ENCODE measurements at regions not wholly inside any gene's neighbourhood (a gene's known extent, or its start where the extent isn't known, plus 50 kb on each side); places are given as distances from the start of the nearest gene placed in this dataset.

DNA sequence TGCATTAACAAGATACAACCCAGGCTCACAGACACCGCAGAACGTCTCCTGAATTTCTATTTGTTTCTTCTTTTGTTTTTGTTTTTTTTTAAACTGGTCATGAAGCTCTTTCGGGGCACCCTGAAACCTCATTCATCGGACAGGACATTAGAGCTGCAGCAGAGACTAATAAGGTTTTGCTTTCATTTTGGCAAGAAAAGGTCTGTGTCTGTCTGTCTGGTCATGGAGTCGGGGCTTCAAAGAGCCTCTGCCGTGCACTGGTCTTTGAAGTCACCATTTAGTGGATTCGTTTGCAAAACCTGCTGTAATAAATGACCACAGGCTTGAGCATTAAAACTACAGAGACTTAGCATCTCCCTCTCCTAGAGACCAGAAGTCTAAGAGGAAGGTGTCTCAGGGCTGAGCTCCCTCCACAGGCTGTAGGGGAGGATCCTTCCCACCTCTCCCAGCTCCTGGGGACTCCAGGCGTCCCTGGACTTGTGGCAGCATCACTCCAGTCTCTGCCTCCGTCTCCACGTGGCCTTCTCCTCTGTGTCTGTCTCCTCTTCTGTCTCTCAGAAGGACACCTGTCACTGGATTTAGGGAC lies 247.5 kb downstream of the CRLF2 start:
- WGBS, 2 experiments (ENCODE audit: extremely low coverage in 1 of 2, insufficient coverage in 1 of 2, insufficient read length in 1 of 2, insufficient replicate concordance in 2 of 2, low coverage in 1 of 2, low lambda C conversion rate in 2 of 2, missing lambda C conversion rate in 1 of 2) = 79% methylated on average over 10 of the region's 10 CpGs; no CpG with 5 or more reads in 1 of the 2 experiments
- H3K27me3 ChIP-seq (replicated peaks in 1 of 4; ENCODE audit: control insufficient read depth in 3 of 4, extremely low read depth in 1 of 4, insufficient read depth in 3 of 4, low read length in 3 of 4) = no peaks in the 10 kb centered on the region

More for the DNA sequence above, 247.5 kb downstream of the CRLF2 start:
- Histone ChIP-seq H3K4ac (replicated peaks; ENCODE audit: insufficient read length, low read depth, low read length) (no peak overlapping the region), H2AFZ (ENCODE audit: low read length) (no peak overlapping the region), H3K9me3 (ENCODE audit: insufficient read depth in 2 of 2, low read depth in 1 of 2, low read length in 1 of 2) (no peaks in the 10 kb centered on the region), H2BK12ac (ENCODE audit: low read depth, low read length) (no peak overlapping the region), H4K8ac (ENCODE audit: extremely low read depth, insufficient read depth, low read length) (no peak overlapping the region), H3K4me3 (ENCODE audit: extremely low read depth in 1 of 4, insufficient read depth in 2 of 4, low read depth in 3 of 4, low read length in 4 of 4) (no peak overlapping the region), H3K79me2 (ENCODE audit: control insufficient read depth in 1 of 2, insufficient read depth in 2 of 2, low read length in 2 of 2) (no peaks in the 10 kb centered on the region), H3K36me3 (ENCODE audit: control insufficient read depth in 2 of 4, insufficient read depth in 4 of 4, low read length in 3 of 4) (no peaks in the 10 kb centered on the region), H3K56ac (replicated peaks; ENCODE audit: insufficient read length, low read depth, low read length) (no peak overlapping the region), H3K23me2 (ENCODE audit: low read depth, low read length) (no peaks in the 10 kb centered on the region), H3K4me2 (ENCODE audit: insufficient read depth in 1 of 2, low read depth in 2 of 2, low read length in 2 of 2) (no peak overlapping the region), H3K14ac (ENCODE audit: insufficient read length) (no peak overlapping the region), H3K9ac (replicated peaks in 1 of 4; ENCODE audit: extremely low read depth in 1 of 4, low read depth in 3 of 4, low read length in 3 of 4) (no peak overlapping the region), H4K20me1 (replicated peaks in 1 of 2; ENCODE audit: control insufficient read depth in 1 of 2, insufficient read depth in 2 of 2, low read length in 2 of 2) (no peaks in the 10 kb centered on the region), H2BK20ac (ENCODE audit: low read length) (no peak overlapping the region), H2BK5ac (ENCODE audit: low read depth, low read length) (no peak overlapping the region), H3K23ac (ENCODE audit: insufficient read length) (no peak overlapping the region), H2BK15ac (ENCODE audit: low read length) (no peak overlapping the region), H3K18ac (ENCODE audit: extremely low read depth, low read length) (no peak overlapping the region), H4K5ac (ENCODE audit: insufficient read length, low read depth, low read length) (no peak overlapping the region), H3K79me1 (ENCODE audit: low read depth, low read length) (no peaks in the 10 kb centered on the region), H2AK5ac (ENCODE audit: low read depth, low read length) (no peak overlapping the region), H3K4me1 (replicated peaks in 1 of 4; ENCODE audit: control insufficient read depth in 3 of 4, insufficient read depth in 4 of 4, low read length in 3 of 4) (peaks cover 0 to 3% (median under 1%) of the 10 kb centered on the region in 4 experiments; a peak in 4 of 7 replicates), H3K27ac (ENCODE audit: low read depth, low read length) (no peak overlapping the region), H2BK120ac (replicated peaks; ENCODE audit: low read depth, low read length) (no peak overlapping the region), H4K91ac (replicated peaks; ENCODE audit: insufficient read length, low read length) (no peak overlapping the region)
- ChIA-PET POLR2A (ENCODE audit: partially characterized antibody) (no interaction called here), CTCF (ENCODE audit: partially characterized antibody) (no interaction called here)
- TF ChIP-seq PHF8 (conservative IDR thresholded peaks at IDR 0.05; ENCODE audit: low read depth, low read length) (no peak), FOSL1 (IDR thresholded peaks at IDR 0.05; ENCODE audit: insufficient read depth, low read depth, low read length) (no peak), EZH2 (IDR thresholded peaks at IDR 0.05; ENCODE audit: low read depth, low read length, severe bottlenecking) (no peak), BCL11A (IDR thresholded peaks at IDR 0.05; ENCODE audit: low read depth in 2 of 2, low read length in 2 of 2) (no peak), SIX5 (IDR thresholded peaks at IDR 0.05; ENCODE audit: low read depth, low read length) (no peak), JUN (IDR thresholded peaks at IDR 0.05; ENCODE audit: low read depth, low read length) (no peak), KDM5A (IDR thresholded peaks at IDR 0.05; ENCODE audit: low read length) (no peak), BACH1 (IDR thresholded peaks at IDR 0.05; ENCODE audit: low read length) (no peak), RFX5 (IDR thresholded peaks at IDR 0.05; ENCODE audit: borderline replicate concordance, low read depth, low read length) (no peak), CTBP2 (IDR thresholded peaks at IDR 0.05; ENCODE audit: borderline replicate concordance, insufficient read depth, insufficient read length, low read length) (no peak), CREB1 (IDR thresholded peaks at IDR 0.05) (no peak)
- FAIRE-seq (no peak), DNase-seq (ENCODE audit: low read depth in 1 of 2, low spot score in 2 of 2) (no peak)

Data from H1 (cell line).